ENCODE measurements at regions not wholly inside any gene's neighbourhood (a gene's known extent, or its start where the extent isn't known, plus 50 kb on each side); places are given as distances from the start of the nearest gene placed in this dataset.

GRCh38 chr6:121724576-121724975, 289.1 kb downstream of the GJA1 start:
- no peak for TF ChIP-seq CTCF (IDR thresholded peaks at IDR 0.05)
- no peak for TF ChIP-seq ZFX (IDR thresholded peaks at IDR 0.05; ENCODE audit: borderline replicate concordance)
